ENCODE measurements at regions not wholly inside any gene's neighbourhood (a gene's known extent, or its start where the extent isn't known, plus 50 kb on each side); places are given as distances from the start of the nearest gene placed in this dataset.

- TF ChIP-seq CTCF (IDR thresholded peaks at IDR 0.05 in 2 of 3, conservative IDR thresholded peaks at IDR 0.05 in 1 of 3; ENCODE audit: borderline replicate concordance in 1 of 3, insufficient read depth in 1 of 3, low read depth in 2 of 3, low read length in 2 of 3) = no peak
- TF ChIP-seq YY1 (IDR thresholded peaks at IDR 0.05; ENCODE audit: extremely low read depth, insufficient replicate concordance, low read depth, low read length) = no peak
- no peak for TF ChIP-seq POLR2A (IDR thresholded peaks at IDR 0.05; ENCODE audit: borderline replicate concordance, extremely low read depth, insufficient read depth, insufficient read length)
- TF ChIP-seq SIN3A (IDR thresholded peaks at IDR 0.05; ENCODE audit: low read depth) = no peak
- no peak for TF ChIP-seq REST (IDR thresholded peaks at IDR 0.05; ENCODE audit: low read depth)
- TF ChIP-seq POLR2AphosphoS5 (IDR thresholded peaks at IDR 0.05; ENCODE audit: low read depth, low read length) = no peak
- TF ChIP-seq ZFX (IDR thresholded peaks at IDR 0.05) = no peak
- no peak for TF ChIP-seq EZH2 (IDR thresholded peaks at IDR 0.05)
- no peak for TF ChIP-seq MAX (IDR thresholded peaks at IDR 0.05)
Observed at GRCh38 chr3:65052101-65052500, 364.3 kb upstream of the ADAMTS9 start.
